HG03558 (cell line): ENCODE measurements at regions not wholly inside any gene's neighbourhood (a gene's known extent, or its start where the extent isn't known, plus 50 kb on each side); places are given as distances from the start of the nearest gene placed in this dataset.
"Not testable (repeated sequence)": the region's sequence is repeated elsewhere in the genome, so short reads cannot be mapped to it uniquely, and the experiment has no call there.

ENCODE experiments used
- ATAC-seq: cut with Tn5 transposase; IDR thresholded peaks from one replicate; pipeline ENCODE4 v1.9.1; 2021; ENCODE audit warnings: moderate number of reproducible peaks; ENCODE audit not compliant: unreplicated experiment; ENCODE audit errors: extremely low read depth

- ATAC-seq: no peak
These were observed 230.1 kb upstream of the FAT1 start for GRCh38 chr4:186953599-186954260.

- no peak for ATAC-seq
These were observed 230.9 kb upstream of the FAT1 start for GRCh38 chr4:186954509-186954908.

- no peak for ATAC-seq
These were observed 231.3 kb upstream of the FAT1 start for GRCh38 chr4:186954956-186955355.

- no peak for ATAC-seq
These were observed 234.4 kb upstream of the FAT1 start for GRCh38 chr4:186957952-186958555.

- no peak for ATAC-seq
These were observed 235.2 kb upstream of the FAT1 start for GRCh38 chr4:186958726-186959350.

GRCh38 chr4:186979961-186980745, 256.5 kb upstream of the FAT1 start:
- ATAC-seq: no peak

- no peak for ATAC-seq
These were observed 257.5 kb upstream of the FAT1 start for GRCh38 chr4:186981161-186981560.

- ATAC-seq: no peak
These were observed 258.5 kb upstream of the FAT1 start for GRCh38 chr4:186982160-186982559.

- ATAC-seq: no peak
These were observed 260.5 kb upstream of the FAT1 start for GRCh38 chr4:186984105-186984644.

GRCh38 chr4:186999686-187000085, 276.0 kb upstream of the FAT1 start:
- ATAC-seq: no peak

GRCh38 chr4:187000281-187000680, 276.6 kb upstream of the FAT1 start:
- ATAC-seq: no peak

- ATAC-seq: not testable (repeated sequence)
These were observed 278.5 kb upstream of the FAT1 start for GRCh38 chr4:187002133-187002532.

GRCh38 chr4:187004628-187005027, 281.0 kb upstream of the FAT1 start:
- ATAC-seq: no peak

- ATAC-seq: no peak
These were observed 282.5 kb upstream of the FAT1 start for GRCh38 chr4:187006189-187006618.

- no peak for ATAC-seq
These were observed 286.4 kb upstream of the FAT1 start for GRCh38 chr4:187010052-187010451.

- no peak for ATAC-seq
These were observed 292.4 kb upstream of the FAT1 start for GRCh38 chr4:187016101-187016500.

GRCh38 chr4:187017147-187017546, 293.5 kb upstream of the FAT1 start:
- no peak for ATAC-seq

- ATAC-seq: no peak
These were observed 296.2 kb upstream of the FAT1 start for GRCh38 chr4:187019896-187020295.

- no peak for ATAC-seq
These were observed 297.0 kb upstream of the FAT1 start for GRCh38 chr4:187020676-187021075.

GRCh38 chr4:187021436-187022205, 298.0 kb upstream of the FAT1 start:
- no peak for ATAC-seq
